ENCODE measurements at regions not wholly inside any gene's neighbourhood (a gene's known extent, or its start where the extent isn't known, plus 50 kb on each side); places are given as distances from the start of the nearest gene placed in this dataset.

- Histone ChIP-seq H3K4me2 (ENCODE audit: control insufficient read depth, extremely low read depth, insufficient read depth, low read depth, low read length) (no peak overlapping the region), H3K79me2 (ENCODE audit: control insufficient read depth, insufficient read depth, low read length) (no peaks in the 10 kb centered on the region), H2AFZ (ENCODE audit: control insufficient read depth, low read length) (no peak overlapping the region), H3K9ac (ENCODE audit: control insufficient read depth, extremely low read depth, insufficient read depth, low read length) (no peak overlapping the region), H3K4me1 (ENCODE audit: control insufficient read depth, extremely low read depth, insufficient read depth, low read length) (no peaks in the 10 kb centered on the region), H4K20me1 (ENCODE audit: control insufficient read depth, extremely low read depth, insufficient read depth, low read length) (no peaks in the 10 kb centered on the region), H3K9me3 (ENCODE audit: control insufficient read depth, low read depth, low read length) (no peaks in the 10 kb centered on the region), H3K27me3 (ENCODE audit: control insufficient read depth, extremely low read depth, insufficient read depth, low read length) (no peaks in the 10 kb centered on the region), H3K9me1 (ENCODE audit: control insufficient read depth, extremely low read depth, insufficient read depth, low read length) (no peaks in the 10 kb centered on the region), H3K27ac (ENCODE audit: control insufficient read depth, insufficient read depth, low read length) (no peak overlapping the region), H3K36me3 (ENCODE audit: control insufficient read depth in 2 of 2, extremely low read depth in 1 of 2, insufficient read depth in 2 of 2, low read length in 2 of 2) (no peaks in the 10 kb centered on the region), H3K4me3 (ENCODE audit: control insufficient read depth in 2 of 3, extremely low read depth in 1 of 3, insufficient read depth in 2 of 3, low read depth in 1 of 3, low read length in 3 of 3) (no peak overlapping the region)
- TF ChIP-seq EZH2 (IDR thresholded peaks at IDR 0.05; ENCODE audit: low read length) (no peak), CTCF (optimal IDR thresholded peaks at IDR 0.05 in 1 of 3, IDR thresholded peaks at IDR 0.05 in 1 of 3, conservative IDR thresholded peaks at IDR 0.05 in 1 of 3; ENCODE audit: extremely low read depth in 1 of 3, insufficient read depth in 2 of 3, low read length in 3 of 3) (no peak)
- DNase-seq (ENCODE audit: low read depth, low spot score) (no peak), FAIRE-seq (no peak)
- dilution Hi-C loops (cut with MboI; ENCODE audit: extremely low pct_ligation_motif_present, low sequenced_read_pairs): no loop called here
These were observed 1265.0 kb downstream of the NXPH1 start for GRCh38 chr7:9698375-9698774.

GRCh38 chr7:9709216-9709615 lies 1264.5 kb upstream of the PHF14 start:
- no peak overlapping the region for H3K9ac ChIP-seq (ENCODE audit: control insufficient read depth, extremely low read depth, insufficient read depth, low read length)
- FAIRE-seq: no peak
- H3K9me1 ChIP-seq (ENCODE audit: control insufficient read depth, extremely low read depth, insufficient read depth, low read length): no peaks in the 10 kb centered on the region
- no peak for DNase-seq (ENCODE audit: low read depth, low spot score)
- H3K36me3 ChIP-seq (ENCODE audit: control insufficient read depth in 2 of 2, extremely low read depth in 1 of 2, insufficient read depth in 2 of 2, low read length in 2 of 2): no peaks in the 10 kb centered on the region
- H3K79me2 ChIP-seq (ENCODE audit: control insufficient read depth, insufficient read depth, low read length): no peaks in the 10 kb centered on the region
- no peaks in the 10 kb centered on the region for H4K20me1 ChIP-seq (ENCODE audit: control insufficient read depth, extremely low read depth, insufficient read depth, low read length)
- H3K27ac ChIP-seq (ENCODE audit: control insufficient read depth, insufficient read depth, low read length): no peak overlapping the region
- H2AFZ ChIP-seq (ENCODE audit: control insufficient read depth, low read length): no peak overlapping the region
- H3K27me3 ChIP-seq (ENCODE audit: control insufficient read depth, extremely low read depth, insufficient read depth, low read length): no peaks in the 10 kb centered on the region
- TF ChIP-seq CTCF (optimal IDR thresholded peaks at IDR 0.05 in 1 of 3, IDR thresholded peaks at IDR 0.05 in 1 of 3, conservative IDR thresholded peaks at IDR 0.05 in 1 of 3; ENCODE audit: extremely low read depth in 1 of 3, insufficient read depth in 2 of 3, low read length in 3 of 3) (no peak), EZH2 (IDR thresholded peaks at IDR 0.05; ENCODE audit: low read length) (no peak)
- H3K4me2 ChIP-seq (ENCODE audit: control insufficient read depth, extremely low read depth, insufficient read depth, low read depth, low read length): no peak overlapping the region
- dilution Hi-C loops (cut with MboI; ENCODE audit: extremely low pct_ligation_motif_present, low sequenced_read_pairs): no loop called here
- H3K9me3 ChIP-seq (ENCODE audit: control insufficient read depth, low read depth, low read length): no peaks in the 10 kb centered on the region
- H3K4me1 ChIP-seq (ENCODE audit: control insufficient read depth, extremely low read depth, insufficient read depth, low read length): no peaks in the 10 kb centered on the region
- H3K4me3 ChIP-seq (ENCODE audit: control insufficient read depth in 2 of 3, extremely low read depth in 1 of 3, insufficient read depth in 2 of 3, low read depth in 1 of 3, low read length in 3 of 3): no peak overlapping the region

Measured in keratinocyte (primary cell).